ENCODE measurements at regions not wholly inside any gene's neighbourhood (a gene's known extent, or its start where the extent isn't known, plus 50 kb on each side); places are given as distances from the start of the nearest gene placed in this dataset.

DNA sequence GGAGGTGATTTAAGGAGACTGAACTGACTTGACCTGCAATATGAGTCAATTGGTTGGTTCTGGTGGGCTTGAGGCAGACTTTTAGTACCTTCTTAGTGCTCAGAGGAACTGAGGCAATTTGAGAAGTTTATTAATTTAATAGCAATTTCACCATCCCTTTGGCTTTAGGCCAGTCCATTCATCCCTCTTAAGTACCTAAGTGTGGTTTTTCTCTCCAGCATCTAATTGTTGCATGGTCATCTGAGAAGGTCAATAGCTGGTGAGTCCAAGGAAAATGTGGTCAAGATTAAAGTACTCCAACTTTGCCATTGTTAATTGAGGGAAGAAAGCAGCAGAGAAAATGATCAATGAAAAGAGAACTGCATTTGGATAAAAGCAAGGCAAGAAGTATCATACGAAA, 115.4 kb upstream of the DYRK2 start:
- H3K9me3 Mint-ChIP-seq, result no peaks in the 10 kb centered on the region
- no peaks in the 10 kb centered on the region for H3K36me3 ChIP-seq (ENCODE audit: insufficient read depth, low read length)
- no peak for DNase-seq
- H3K36me3 Mint-ChIP-seq, result no peaks in the 10 kb centered on the region
- H3K9me3 ChIP-seq (ENCODE audit: control insufficient read depth in 1 of 2, low read length in 2 of 2), result no peaks in the 10 kb centered on the region
- no peak overlapping the region for H3K4me3 ChIP-seq (ENCODE audit: low read length in 2 of 2)
- H3K27ac ChIP-seq (ENCODE audit: low read depth, low read length), result no peak overlapping the region
- no peak overlapping the region for H3K4me3 Mint-ChIP-seq
- ChIA-PET CTCF (ENCODE audit: partially characterized antibody) (no interaction called here), POLR2A (ENCODE audit: partially characterized antibody) (interaction anchor here (0.6 kb wide), 1 partner anchor 670 kb away, joined by 3 read pairs; no protein-coding TSS in a partner anchor)
- no peaks in the 10 kb centered on the region for H3K4me1 ChIP-seq (ENCODE audit: insufficient read depth, low read length)
- H3K27me3 Mint-ChIP-seq, result no peaks in the 10 kb centered on the region
- peaks cover 0 to 11% (median 5%) of the 10 kb centered on the region in 4 donors for H3K4me1 Mint-ChIP-seq
- intact Hi-C loops (cut with micrococcal nuclease), result loop anchor here (5.0 kb wide), 1 partner anchor 39 kb away; no protein-coding TSS in a partner anchor
- no peaks in the 10 kb centered on the region for H3K27me3 ChIP-seq (ENCODE audit: insufficient read depth, low read length)
- H3K27ac Mint-ChIP-seq, result peak overlapping the region in 1 of 7 donors; percentile 8

GRCh38 chr12:67534046-67534445, 114.5 kb upstream of the DYRK2 start:
- Mint-ChIP-seq H3K4me3 (no peak overlapping the region), H3K27ac (no peak overlapping the region), H3K9me3 (no peaks in the 10 kb centered on the region), H3K36me3 (no peaks in the 10 kb centered on the region), H3K27me3 (no peaks in the 10 kb centered on the region), H3K4me1 (peaks cover 0 to 11% (median 6%) of the 10 kb centered on the region in 4 donors)
- no peaks in the 10 kb centered on the region for H3K4me1 ChIP-seq (ENCODE audit: insufficient read depth, low read length)
- no peaks in the 10 kb centered on the region for H3K9me3 ChIP-seq (ENCODE audit: control insufficient read depth in 1 of 2, low read length in 2 of 2)
- H3K27ac ChIP-seq (ENCODE audit: low read depth, low read length), result no peak overlapping the region
- DNase-seq, result no peak
- ChIA-PET POLR2A (ENCODE audit: partially characterized antibody) (no interaction called here), CTCF (ENCODE audit: partially characterized antibody) (no interaction called here)
- H3K36me3 ChIP-seq (ENCODE audit: insufficient read depth, low read length), result no peaks in the 10 kb centered on the region
- no peaks in the 10 kb centered on the region for H3K27me3 ChIP-seq (ENCODE audit: insufficient read depth, low read length)
- intact Hi-C loops (cut with micrococcal nuclease), result loop anchor here (5.0 kb wide), 1 partner anchor 38 kb away; no protein-coding TSS in a partner anchor
- H3K4me3 ChIP-seq (ENCODE audit: low read length in 2 of 2), result no peak overlapping the region

DNA sequence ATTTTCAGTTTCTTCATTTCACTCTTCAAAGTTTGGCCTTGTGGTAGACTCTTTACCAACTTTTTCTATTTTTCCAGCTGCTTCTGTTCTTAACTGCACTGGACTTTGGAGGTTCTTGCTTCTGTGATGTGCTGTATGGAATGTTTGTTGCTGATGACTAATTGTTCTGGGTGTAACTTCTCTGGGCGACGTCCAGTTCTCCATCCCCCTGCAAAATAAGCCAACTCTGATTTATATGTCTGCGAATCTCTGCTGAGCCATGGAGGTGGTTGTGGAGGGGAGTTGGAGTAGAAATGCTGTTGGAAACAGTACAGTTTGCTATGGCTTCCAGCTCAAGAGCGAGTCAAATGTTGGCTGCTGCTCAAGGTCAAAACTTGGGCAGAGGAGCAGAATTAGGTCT, 113.9 kb upstream of the DYRK2 start:
- no peaks in the 10 kb centered on the region for H3K4me1 ChIP-seq (ENCODE audit: insufficient read depth, low read length)
- DNase-seq, result no peak
- intact Hi-C loops (cut with micrococcal nuclease), result loop anchor here (5.0 kb wide), 1 partner anchor 38 kb away; no protein-coding TSS in a partner anchor
- no peaks in the 10 kb centered on the region for H3K9me3 ChIP-seq (ENCODE audit: control insufficient read depth in 1 of 2, low read length in 2 of 2)
- no peak overlapping the region for H3K4me3 ChIP-seq (ENCODE audit: low read length in 2 of 2)
- Mint-ChIP-seq H3K27ac (no peak overlapping the region), H3K9me3 (no peaks in the 10 kb centered on the region), H3K4me1 (peaks cover 0 to 11% (median 5%) of the 10 kb centered on the region in 4 donors), H3K27me3 (no peaks in the 10 kb centered on the region), H3K4me3 (no peak overlapping the region), H3K36me3 (no peaks in the 10 kb centered on the region)
- H3K27me3 ChIP-seq (ENCODE audit: insufficient read depth, low read length), result no peaks in the 10 kb centered on the region
- CTCF ChIA-PET (ENCODE audit: partially characterized antibody), result no interaction called here
- POLR2A ChIA-PET (ENCODE audit: partially characterized antibody), result no interaction called here
- H3K36me3 ChIP-seq (ENCODE audit: insufficient read depth, low read length), result no peaks in the 10 kb centered on the region
- no peak overlapping the region for H3K27ac ChIP-seq (ENCODE audit: low read depth, low read length)

GRCh38 chr12:67535176-67535575, 113.4 kb upstream of the DYRK2 start:
- Histone ChIP-seq H3K4me3 (ENCODE audit: low read length in 2 of 2) (no peak overlapping the region), H3K27me3 (ENCODE audit: insufficient read depth, low read length) (no peaks in the 10 kb centered on the region), H3K4me1 (ENCODE audit: insufficient read depth, low read length) (no peaks in the 10 kb centered on the region), H3K9me3 (ENCODE audit: control insufficient read depth in 1 of 2, low read length in 2 of 2) (no peaks in the 10 kb centered on the region), H3K36me3 (ENCODE audit: insufficient read depth, low read length) (no peaks in the 10 kb centered on the region), H3K27ac (ENCODE audit: low read depth, low read length) (no peak overlapping the region)
- Mint-ChIP-seq H3K4me1 (peaks cover 0 to 11% (median 6%) of the 10 kb centered on the region in 4 donors), H3K27me3 (no peaks in the 10 kb centered on the region), H3K9me3 (no peaks in the 10 kb centered on the region), H3K4me3 (no peak overlapping the region), H3K27ac (no peak overlapping the region), H3K36me3 (no peaks in the 10 kb centered on the region)
- no peak for DNase-seq
- POLR2A ChIA-PET (ENCODE audit: partially characterized antibody), result interaction anchor here (1.3 kb wide), 1 partner anchor 10 kb away, joined by 3 read pairs; no protein-coding TSS in a partner anchor
- CTCF ChIA-PET (ENCODE audit: partially characterized antibody), result no interaction called here
- intact Hi-C loops (cut with micrococcal nuclease), result no loop called here

DNA sequence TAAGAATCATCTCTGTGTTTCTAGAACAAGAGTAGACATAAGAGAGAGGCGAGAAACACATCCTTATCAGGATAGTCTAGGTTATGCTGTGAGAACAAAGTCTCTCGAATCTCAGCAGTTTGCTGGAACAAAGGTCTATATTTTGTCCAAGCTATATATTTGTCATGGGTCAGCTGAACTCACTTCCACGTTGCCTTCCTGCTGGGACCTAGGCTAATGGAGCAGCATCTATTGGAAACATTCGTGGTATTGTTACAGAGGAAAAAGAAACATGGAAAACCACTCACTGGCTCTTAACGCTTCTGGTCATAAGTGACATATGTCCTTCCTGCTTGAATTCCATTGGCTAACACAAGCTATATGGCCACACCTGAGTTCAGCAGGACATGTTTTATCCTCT, 112.6 kb upstream of the DYRK2 start:
- intact Hi-C loops (cut with micrococcal nuclease), result no loop called here
- Histone ChIP-seq H3K4me1 (ENCODE audit: insufficient read depth, low read length) (peaks cover 3% of the 10 kb centered on the region), H3K27ac (ENCODE audit: low read depth, low read length) (no peak overlapping the region), H3K4me3 (ENCODE audit: low read length in 2 of 2) (no peak overlapping the region), H3K9me3 (ENCODE audit: control insufficient read depth in 1 of 2, low read length in 2 of 2) (no peaks in the 10 kb centered on the region), H3K27me3 (ENCODE audit: insufficient read depth, low read length) (no peaks in the 10 kb centered on the region), H3K36me3 (ENCODE audit: insufficient read depth, low read length) (no peaks in the 10 kb centered on the region)
- H3K27me3 Mint-ChIP-seq, result no peaks in the 10 kb centered on the region
- H3K9me3 Mint-ChIP-seq, result no peaks in the 10 kb centered on the region
- ChIA-PET POLR2A (ENCODE audit: partially characterized antibody) (interaction anchor here (1.1 to 1.3 kb wide), 2 partner anchors 11 to 43 kb away, joined by 3 to 4 read pairs; no protein-coding TSS in a partner anchor), CTCF (ENCODE audit: partially characterized antibody) (interaction anchor here (0.9 kb wide), 1 partner anchor 20 kb away, joined by 3 read pairs; no protein-coding TSS in a partner anchor)
- no peak overlapping the region for H3K27ac Mint-ChIP-seq
- DNase-seq, result no peak
- peaks cover 6 to 16% (median 7%) of the 10 kb centered on the region in 4 donors for H3K4me1 Mint-ChIP-seq
- no peaks in the 10 kb centered on the region for H3K36me3 Mint-ChIP-seq
- H3K4me3 Mint-ChIP-seq, result no peak overlapping the region

DNA sequence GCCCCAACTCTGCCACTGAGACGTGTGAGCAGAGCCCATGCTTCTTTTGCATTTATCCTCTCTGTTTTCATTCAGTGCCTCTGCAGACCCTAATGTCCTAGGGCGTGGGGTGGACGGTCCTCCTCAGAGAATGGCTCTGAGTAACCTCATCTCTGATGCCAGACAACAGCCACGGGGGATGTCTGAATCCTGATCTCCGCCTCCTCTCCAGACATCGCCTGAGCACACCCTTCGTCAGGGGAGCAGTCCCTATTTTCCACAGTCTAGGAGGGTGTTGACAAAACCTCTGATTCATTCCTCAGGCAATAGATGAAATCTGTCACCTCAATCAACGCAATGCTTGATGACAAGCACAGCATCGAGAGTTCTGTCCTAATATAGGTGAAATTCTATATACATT, 109.2 kb upstream of the DYRK2 start:
- Mint-ChIP-seq H3K27me3 (no peaks in the 10 kb centered on the region), H3K4me3 (no peak overlapping the region), H3K9me3 (no peaks in the 10 kb centered on the region), H3K4me1 (peaks cover 22 to 45% (median 36%) of the 10 kb centered on the region in 4 donors), H3K36me3 (no peaks in the 10 kb centered on the region), H3K27ac (no peak overlapping the region)
- intact Hi-C loops (cut with micrococcal nuclease), result no loop called here
- ChIA-PET CTCF (ENCODE audit: partially characterized antibody) (no interaction called here), POLR2A (ENCODE audit: partially characterized antibody) (no interaction called here)
- no peaks in the 10 kb centered on the region for H3K36me3 ChIP-seq (ENCODE audit: insufficient read depth, low read length)
- no peak overlapping the region for H3K4me3 ChIP-seq (ENCODE audit: low read length in 2 of 2)
- no peak overlapping the region for H3K27ac ChIP-seq (ENCODE audit: low read depth, low read length)
- no peaks in the 10 kb centered on the region for H3K9me3 ChIP-seq (ENCODE audit: control insufficient read depth in 1 of 2, low read length in 2 of 2)
- H3K27me3 ChIP-seq (ENCODE audit: insufficient read depth, low read length), result no peaks in the 10 kb centered on the region
- H3K4me1 ChIP-seq (ENCODE audit: insufficient read depth, low read length), result peaks cover 15% of the 10 kb centered on the region
- DNase-seq, result no peak

GRCh38 chr12:67539946-67540345, 108.6 kb upstream of the DYRK2 start:
- no peak overlapping the region for H3K4me3 Mint-ChIP-seq
- CTCF ChIA-PET (ENCODE audit: partially characterized antibody), result no interaction called here
- Histone ChIP-seq H3K36me3 (ENCODE audit: insufficient read depth, low read length) (no peaks in the 10 kb centered on the region), H3K27me3 (ENCODE audit: insufficient read depth, low read length) (no peaks in the 10 kb centered on the region), H3K9me3 (ENCODE audit: control insufficient read depth in 1 of 2, low read length in 2 of 2) (no peaks in the 10 kb centered on the region), H3K27ac (ENCODE audit: low read depth, low read length) (no peak overlapping the region), H3K4me1 (ENCODE audit: insufficient read depth, low read length) (peaks cover 15% of the 10 kb centered on the region), H3K4me3 (ENCODE audit: low read length in 2 of 2) (no peak overlapping the region)
- no peaks in the 10 kb centered on the region for H3K27me3 Mint-ChIP-seq
- no peak for DNase-seq
- peak overlapping the region in 2 of 7 donors; percentile 13 to 62 for H3K27ac Mint-ChIP-seq
- intact Hi-C loops (cut with micrococcal nuclease), result no loop called here
- POLR2A ChIA-PET (ENCODE audit: partially characterized antibody), result interaction anchor here (1.0 kb wide), 1 partner anchor 15 kb away, joined by 3 read pairs; no protein-coding TSS in a partner anchor
- H3K9me3 Mint-ChIP-seq, result peaks cover 0 to 1% (median 0%) of the 10 kb centered on the region in 8 donors
- no peaks in the 10 kb centered on the region for H3K36me3 Mint-ChIP-seq
- peaks cover 22 to 48% (median 37%) of the 10 kb centered on the region in 4 donors for H3K4me1 Mint-ChIP-seq
